ENCODE measurements at regions not wholly inside any gene's neighbourhood (a gene's known extent, or its start where the extent isn't known, plus 50 kb on each side); places are given as distances from the start of the nearest gene placed in this dataset.
"Not testable (repeated sequence)": the region's sequence is repeated elsewhere in the genome, so short reads cannot be mapped to it uniquely, and the experiment has no call there.

DNA sequence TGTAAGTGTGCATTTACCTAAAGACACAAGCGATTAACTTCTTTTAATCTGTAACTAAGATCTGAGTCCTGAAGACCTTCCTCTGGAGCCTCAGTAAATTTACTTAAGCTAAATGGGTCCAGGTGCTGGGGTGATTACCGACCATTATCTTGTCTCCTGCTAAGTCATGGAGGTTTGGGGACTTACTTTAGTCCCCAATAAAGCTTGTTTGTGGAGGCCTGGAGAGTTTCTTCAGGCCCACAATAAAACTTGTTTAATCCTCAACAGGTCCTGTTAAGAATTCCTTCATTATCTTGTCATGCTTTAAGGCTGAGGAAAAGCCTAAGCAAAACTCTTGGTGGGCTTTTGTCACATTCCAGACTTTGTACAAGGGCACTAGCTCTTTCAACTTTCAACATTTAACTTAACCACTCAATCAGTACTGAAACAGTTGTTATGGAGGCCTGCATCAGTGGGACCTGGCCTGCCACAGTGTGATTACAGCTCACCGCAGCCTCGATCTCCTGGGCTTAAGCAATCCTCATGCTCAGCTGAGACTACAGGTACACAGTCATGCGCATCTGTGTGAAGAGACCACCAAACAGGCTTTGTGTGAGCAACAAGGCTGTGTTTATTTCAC, 84.0 kb downstream of the FMO4 start:
- DNase-seq (no peak), ATAC-seq (no peak)
- intact Hi-C loops (cut with DNase I) = no loop called here

DNA sequence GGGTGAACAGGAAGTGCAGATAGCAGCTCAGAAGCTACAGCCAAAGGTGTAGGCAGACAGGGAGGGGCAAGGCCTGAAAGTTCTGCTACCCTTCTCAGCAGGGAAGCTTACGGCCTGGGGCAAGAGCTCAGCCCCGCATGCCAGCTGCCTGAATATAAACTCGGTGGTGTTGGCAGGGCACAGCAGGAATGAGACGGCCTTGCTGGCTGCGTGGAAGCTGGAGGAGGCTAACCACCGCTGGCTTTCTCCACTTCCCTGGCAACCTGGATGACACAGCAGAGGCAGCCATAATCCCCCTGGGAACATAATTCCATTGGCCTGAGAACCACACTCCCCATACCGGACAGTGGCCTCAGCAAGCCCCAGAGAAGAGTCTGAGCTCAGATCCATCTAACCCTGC, 81.9 kb upstream of the PRRC2C start:
- DNase-seq = no peak
- intact Hi-C loops (cut with DNase I) = no loop called here
- no peak for ATAC-seq

DNA sequence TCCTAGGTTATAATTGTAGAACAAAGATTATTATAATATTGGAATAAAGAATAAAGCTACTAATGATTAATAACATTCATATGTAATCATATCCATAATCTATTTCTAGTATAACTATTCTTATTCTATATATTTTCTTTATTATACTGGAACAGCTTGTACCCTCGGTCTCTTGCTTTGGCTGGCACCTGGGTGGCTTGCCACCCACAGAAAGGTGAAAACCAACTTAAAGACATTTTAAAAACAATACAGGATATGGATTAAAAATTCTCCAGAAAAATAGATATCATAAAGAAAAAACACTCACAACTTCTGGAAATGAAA, 80.0 kb upstream of the PRRC2C start:
- DNase-seq (no peak), ATAC-seq (no peak)
- intact Hi-C loops (cut with DNase I) = no loop called here

DNA sequence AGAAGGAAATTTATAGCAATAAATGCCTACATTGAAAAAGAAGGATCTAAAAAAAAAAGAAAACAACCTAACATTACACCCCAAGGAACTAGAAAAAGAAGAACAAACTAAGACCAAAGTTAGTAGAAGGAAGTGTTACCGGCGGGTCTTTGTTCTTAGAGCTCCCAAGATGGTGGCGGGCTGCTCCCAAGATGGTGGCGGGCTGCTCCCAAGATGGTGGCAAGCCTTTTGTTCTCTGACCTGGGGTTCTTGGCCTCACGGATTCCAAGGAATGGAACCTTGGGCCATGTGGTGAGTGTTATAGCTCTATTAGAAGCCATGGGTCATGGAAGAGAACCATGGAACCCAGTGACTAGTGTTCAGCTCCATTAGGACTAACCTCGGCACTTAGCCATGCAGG, 71.8 kb upstream of the PRRC2C start:
- ATAC-seq; intact Hi-C loops (cut with DNase I); DNase-seq: not testable (repeated sequence)

DNA sequence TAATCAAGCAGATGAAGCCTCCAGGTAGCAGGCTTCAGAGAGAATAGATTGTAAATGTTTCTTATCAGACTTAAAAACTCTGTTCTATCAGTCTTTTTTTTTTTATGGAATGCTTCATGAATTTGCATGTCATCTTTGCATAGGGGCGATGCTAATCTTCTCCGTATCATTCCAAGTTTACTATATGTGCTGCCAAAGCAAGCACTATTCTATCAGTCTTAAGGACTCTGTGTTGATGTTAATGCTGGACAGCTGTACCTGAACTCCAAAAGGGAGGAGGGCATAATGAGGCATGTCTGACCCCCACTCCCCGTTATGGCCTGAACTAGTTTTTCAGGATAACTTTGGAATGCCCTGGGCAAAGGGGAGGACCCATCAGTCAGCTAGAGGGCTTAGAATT, 66.8 kb upstream of the PRRC2C start:
- intact Hi-C loops (cut with DNase I) = no loop called here
- DNase-seq (no peak), ATAC-seq (no peak)

DNA sequence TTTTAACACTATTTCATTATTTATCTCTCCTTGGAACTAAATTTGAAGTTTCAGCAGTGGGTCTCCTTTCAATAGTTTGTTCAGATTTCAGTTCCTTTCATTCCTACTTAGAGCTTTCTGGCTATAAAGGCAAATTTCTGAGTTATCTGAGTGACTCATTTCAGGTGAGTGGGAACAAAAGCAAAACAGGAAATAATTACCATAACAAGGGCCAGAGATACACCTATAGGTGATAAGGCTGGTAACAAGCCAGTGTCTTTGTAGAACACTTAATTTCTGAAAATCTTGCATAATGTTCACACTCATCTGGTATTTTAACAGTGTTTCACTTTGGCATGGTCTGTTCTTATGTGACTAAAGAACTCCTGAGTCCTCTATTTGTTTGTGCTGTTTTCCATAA, 64.5 kb upstream of the PRRC2C start:
- ATAC-seq (no peak), DNase-seq (no peak)
- intact Hi-C loops (cut with DNase I) = no loop called here

DNA sequence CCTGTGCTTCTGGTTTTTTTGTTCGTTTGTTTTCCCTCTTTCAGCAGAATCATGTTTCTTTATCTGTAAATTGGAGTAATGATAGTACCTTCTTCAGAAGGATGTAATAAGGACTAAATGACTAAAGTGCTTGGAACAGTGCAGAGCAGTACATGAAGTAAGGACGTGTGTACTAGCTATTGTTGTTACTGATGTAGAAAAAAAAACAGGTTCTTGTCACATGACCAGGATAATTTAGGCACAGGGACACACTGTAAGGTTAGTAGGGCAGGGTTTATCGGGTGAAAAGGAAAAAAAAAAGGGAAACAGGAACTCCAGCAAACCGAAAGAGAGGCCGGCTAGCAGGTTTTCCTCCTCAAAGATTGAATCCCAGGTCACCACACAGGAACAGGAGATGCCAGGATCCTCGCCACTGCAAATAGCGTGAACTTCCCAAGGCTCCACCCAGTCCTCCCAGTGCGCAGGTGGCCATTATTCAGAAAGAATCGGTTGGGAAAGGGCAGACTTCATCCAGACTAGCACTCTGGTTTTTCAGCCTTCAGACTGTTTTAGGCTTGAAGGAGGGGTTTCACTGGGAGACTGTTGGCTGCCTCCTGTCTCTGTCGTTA, 63.8 kb upstream of the PRRC2C start:
- ATAC-seq = no peak
- intact Hi-C loops (cut with DNase I) = no loop called here
- DNase-seq = no peak

DNA sequence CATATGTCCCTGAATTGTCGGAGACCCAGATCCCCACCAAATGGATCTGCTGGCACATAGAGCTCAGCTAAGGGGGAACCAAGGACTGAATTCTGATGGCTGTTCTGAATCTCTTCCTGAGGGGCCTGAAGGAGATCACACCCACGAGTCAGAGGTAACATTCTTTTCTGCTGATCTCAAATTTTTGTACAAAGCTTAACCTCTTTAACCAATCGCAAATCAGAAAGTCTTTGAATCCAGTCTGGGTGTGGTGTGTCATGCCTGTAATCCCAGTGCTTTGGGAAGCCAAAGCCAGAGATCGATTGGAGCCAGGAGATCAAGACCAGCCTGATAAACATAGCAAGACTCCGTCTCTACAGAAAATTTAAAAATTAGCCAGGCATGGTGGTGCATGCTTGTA, 62.8 kb upstream of the PRRC2C start:
- ATAC-seq (no peak), DNase-seq (no peak)
- intact Hi-C loops (cut with DNase I) = no loop called here

DNA sequence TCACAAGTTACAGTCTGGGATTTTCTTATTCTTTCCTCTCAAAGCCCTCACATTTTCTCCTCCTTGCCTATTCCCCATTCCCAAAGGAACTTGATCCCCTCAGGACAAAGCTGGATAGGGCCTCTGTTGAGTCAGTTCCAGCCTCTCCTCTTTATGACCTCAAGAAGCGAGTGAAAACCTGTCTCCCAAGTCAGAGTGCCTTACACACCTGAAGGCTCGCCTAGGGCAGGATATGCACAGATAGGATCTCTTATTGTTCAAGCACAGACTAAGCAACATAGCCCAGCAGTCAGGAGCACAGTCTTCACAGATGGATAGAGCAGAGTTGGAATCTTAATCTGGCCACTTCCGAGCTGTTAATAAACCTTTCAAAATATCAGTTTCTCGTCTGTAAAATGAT, 60.8 kb upstream of the PRRC2C start:
- intact Hi-C loops (cut with DNase I) = no loop called here
- no peak for ATAC-seq
- DNase-seq = no peak

DNA sequence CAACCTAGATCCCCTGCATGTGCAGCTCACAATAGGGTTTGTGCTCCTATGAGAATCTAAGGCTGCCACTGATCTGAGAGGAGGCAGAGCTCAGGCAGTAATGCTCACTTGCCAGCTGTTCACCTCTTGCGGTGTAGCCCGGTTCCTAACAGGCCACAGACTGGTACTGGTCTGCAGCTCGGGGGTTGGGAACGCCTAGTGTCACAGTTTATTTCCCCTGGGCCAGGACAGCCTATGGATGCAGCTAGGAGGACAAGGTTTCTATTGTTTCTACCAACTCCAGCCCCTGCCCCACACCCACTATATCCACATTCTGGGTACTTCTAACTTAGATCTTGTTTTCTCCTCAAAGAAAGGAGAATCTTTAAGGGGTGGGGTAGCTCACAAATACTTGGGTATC, 58.7 kb upstream of the PRRC2C start:
- ATAC-seq = no peak
- intact Hi-C loops (cut with DNase I) = no loop called here
- DNase-seq = no peak

DNA sequence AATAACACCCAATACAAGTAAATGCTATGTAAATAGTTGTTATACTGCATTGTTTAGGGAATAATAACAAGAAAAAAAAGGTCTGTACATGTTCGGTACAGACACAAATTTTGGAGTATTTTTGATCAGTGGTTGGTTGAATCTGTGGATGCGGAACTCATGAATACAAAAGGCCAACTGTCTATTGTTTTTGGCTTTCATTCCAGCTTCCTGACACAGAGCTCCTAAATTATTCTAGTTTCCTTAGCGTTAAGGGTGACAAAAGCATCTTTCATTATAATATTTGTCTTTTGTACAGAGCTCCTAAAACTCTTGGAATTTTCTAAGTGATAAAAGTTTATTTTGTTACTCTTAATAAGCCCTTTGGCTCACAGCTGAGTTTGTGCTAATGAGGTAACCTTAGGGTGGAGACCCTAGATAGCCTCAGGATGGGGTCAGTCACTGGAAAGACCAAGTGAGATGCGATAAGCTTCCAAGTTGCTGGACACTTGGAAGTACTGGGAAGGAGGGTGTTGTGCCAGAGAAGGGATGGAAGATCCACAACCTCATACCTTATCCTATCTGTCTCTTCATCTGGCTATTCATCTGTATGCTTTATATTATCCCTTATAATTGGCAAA, 57.4 kb upstream of the PRRC2C start:
- ATAC-seq (peak in 1 of 2 donors; percentile 23), DNase-seq (no peak)
- intact Hi-C loops (cut with DNase I) = no loop called here

DNA sequence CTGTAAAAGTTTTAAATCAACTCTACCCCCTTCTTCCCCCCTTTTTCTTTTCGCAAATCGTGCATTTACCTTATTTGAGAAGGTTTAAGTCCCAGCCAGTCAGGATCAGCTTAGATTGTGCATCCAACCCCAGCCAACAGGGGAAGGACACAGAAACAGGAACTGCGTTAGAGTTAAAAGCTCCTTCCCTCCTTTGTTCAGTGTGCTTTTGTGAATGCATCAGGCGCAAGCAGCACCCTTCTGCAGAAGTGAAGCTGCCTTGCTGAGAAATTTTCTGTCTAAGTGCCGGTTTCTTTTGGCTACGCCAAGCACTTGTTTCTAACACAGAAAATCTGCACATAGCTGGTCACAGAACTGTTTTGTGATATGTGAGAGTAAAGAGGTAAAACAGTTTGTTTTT, 56.2 kb upstream of the PRRC2C start:
- intact Hi-C loops (cut with DNase I) = no loop called here
- DNase-seq (no peak), ATAC-seq (no peak)

DNA sequence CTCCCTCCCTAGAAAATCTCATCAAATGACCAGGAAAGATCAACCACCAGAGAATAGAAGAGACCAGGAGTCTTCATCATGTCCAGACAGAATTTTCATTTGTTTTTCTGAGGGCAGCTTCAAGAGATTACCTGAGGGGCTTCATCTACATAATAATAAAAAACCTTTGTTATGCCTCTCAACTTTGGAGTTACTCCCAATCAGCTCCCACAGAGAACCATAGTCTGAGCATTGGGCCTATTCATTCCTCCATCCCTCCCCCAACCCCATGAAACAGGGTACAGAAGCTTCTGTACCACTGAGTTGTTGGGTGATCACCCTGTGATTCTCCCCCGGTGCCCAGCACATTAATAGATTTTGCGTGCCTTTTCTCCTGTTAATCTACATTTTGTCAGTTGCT, 53.3 kb upstream of the PRRC2C start:
- DNase-seq = no peak
- intact Hi-C loops (cut with DNase I) = no loop called here
- no peak for ATAC-seq

DNA sequence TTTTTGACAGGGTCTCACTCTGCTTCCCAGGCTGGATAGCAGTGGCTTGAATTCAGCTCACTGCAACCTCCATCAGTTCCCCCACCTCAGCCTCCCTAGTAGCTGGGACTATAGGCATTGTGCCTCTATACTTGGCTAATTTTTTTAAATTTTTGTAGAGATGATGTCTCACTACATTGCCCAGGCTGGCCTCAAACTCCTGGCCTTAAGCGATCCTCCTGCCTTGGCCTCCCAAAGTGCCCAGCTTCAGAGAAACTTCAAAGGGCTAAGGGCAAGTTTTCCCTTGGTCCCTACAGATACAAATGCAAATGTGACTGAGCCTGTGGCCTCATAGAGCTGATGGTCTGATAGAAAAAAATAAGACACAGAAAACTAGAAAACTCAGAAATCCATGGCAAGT, 52.9 kb upstream of the PRRC2C start:
- ATAC-seq = no peak
- no peak for DNase-seq
- intact Hi-C loops (cut with DNase I) = no loop called here

DNA sequence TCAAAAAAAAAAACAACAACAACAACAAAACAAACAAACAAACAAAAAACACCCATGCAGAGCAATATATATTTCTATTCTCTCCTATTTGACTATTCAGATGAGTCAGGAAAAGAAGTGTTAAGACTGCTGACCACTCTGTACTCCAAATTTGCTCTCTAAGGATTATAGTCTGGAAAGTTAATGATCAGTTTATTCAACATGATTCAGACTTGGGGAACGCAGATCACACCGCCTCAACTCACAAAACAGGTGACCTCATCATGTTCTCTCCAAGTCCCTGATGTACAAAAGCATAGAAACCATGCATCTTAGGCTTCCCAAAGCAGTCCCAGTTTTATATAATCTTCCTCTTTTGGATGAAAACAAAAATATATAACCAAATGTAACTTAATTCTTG, 51.9 kb upstream of the PRRC2C start:
- ATAC-seq (peak in 1 of 2 donors; percentile 13), DNase-seq (no peak)
- intact Hi-C loops (cut with DNase I) = no loop called here

DNA sequence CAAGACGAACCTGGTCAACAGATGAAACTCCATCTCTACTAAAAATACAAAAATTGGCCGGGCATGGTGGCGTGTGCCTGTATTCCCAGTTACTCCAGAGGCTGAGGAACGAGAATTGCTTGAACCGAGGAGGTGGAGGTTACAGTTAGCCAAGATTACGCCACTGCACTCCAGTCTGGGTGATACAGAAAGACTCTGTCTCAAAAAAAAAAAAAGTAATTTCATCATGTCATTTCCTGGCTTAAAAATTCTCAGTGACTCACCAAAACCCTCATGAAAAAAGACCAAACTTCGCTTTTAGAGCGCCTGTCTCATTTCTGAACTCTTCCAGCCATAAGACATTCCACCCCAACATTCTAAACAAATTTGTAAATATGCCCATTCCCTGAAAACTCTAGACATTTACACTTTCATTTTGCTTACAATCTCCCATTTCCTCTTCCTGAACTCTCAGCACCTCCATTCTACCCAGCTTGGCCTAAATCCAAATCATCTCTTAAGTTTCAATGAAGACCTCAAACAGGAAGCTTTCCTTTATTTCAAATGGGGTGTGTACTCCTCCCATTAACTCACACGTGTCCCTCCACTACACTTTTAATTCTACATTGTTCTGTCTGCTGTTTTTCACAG, 50.5 kb upstream of the PRRC2C start:
- DNase-seq (peak; percentile 37), ATAC-seq (peak; percentile 74 to 85)
- intact Hi-C loops (cut with DNase I) = no loop called here
